Breast epithelium (tissue), 3 donors: ENCODE measurements at regions not wholly inside any gene's neighbourhood (a gene's known extent, or its start where the extent isn't known, plus 50 kb on each side); places are given as distances from the start of the nearest gene placed in this dataset.

Experiments
- CTCF ChIP-seq, 3 donors: fragments of 450-650 bp; IDR thresholded peaks; one replicate each; pipeline ENCODE4 v1.5.1; 2016 to 2017; ENCODE audit warnings: antibody characterized with exemption in 3 of 3, mild to moderate bottlenecking in 3 of 3, moderate library complexity in 3 of 3
- POLR2A ChIP-seq: fragments of 450-650 bp; IDR thresholded peaks from one replicate; pipeline ENCODE4 v1.6.1; 2016; ENCODE audit warnings: antibody characterized with exemption, mild to moderate bottlenecking, moderate library complexity
- POLR2AphosphoS5 ChIP-seq, 3 donors: sonication (generic); formaldehyde crosslinking; IDR thresholded peaks; one replicate each; pipeline ENCODE4 v1.6.1; 2017; ENCODE audit warnings: antibody characterized with exemption in 3 of 3

- TF ChIP-seq CTCF (IDR thresholded peaks at IDR 0.05) (no peak), POLR2AphosphoS5 (IDR thresholded peaks at IDR 0.05) (no peak), POLR2A (no peak)
These were observed 78.4 kb upstream of the FZD7 start for GRCh38 chr2:201955231-201955630.
